Transverse colon (tissue), 4 donors: ENCODE measurements at regions not wholly inside any gene's neighbourhood (a gene's known extent, or its start where the extent isn't known, plus 50 kb on each side); places are given as distances from the start of the nearest gene placed in this dataset.

Source experiments
- DNase-seq: peaks from one replicate; pipeline ENCODE4 v3.0.0-alpha.2; 2019
- H3K27ac ChIP-seq, 4 donors: fragments of 200-600 bp; sonication (generic); 2 replicates each; pipeline ENCODE4 v1.5.1; 2016 to 2018; ENCODE audit warnings: inconsistent platforms in 4 of 4
- H3K27me3 ChIP-seq: fragments of 200-600 bp; sonication (generic); 2 replicates; pipeline ENCODE4 v1.5.1; 2017; ENCODE audit warnings: inconsistent platforms
- H3K36me3 ChIP-seq, 4 donors: fragments of 200-600 bp; sonication (generic); 2 replicates each; pipeline ENCODE4 v1.5.1; 2017 to 2019; ENCODE audit warnings: inconsistent platforms in 4 of 4
- H3K4me1 ChIP-seq, 4 donors: fragments of 200-600 bp; sonication (generic); 2 replicates each; pipeline ENCODE4 v1.5.1; 2017 to 2020; ENCODE audit warnings: inconsistent platforms in 4 of 4
- H3K4me3 ChIP-seq, 4 donors: fragments of 200-600 bp; sonication (generic); 1 replicate in 1 of 4; 2 replicates in 3 of 4; pipeline versions ENCODE4 v1.5.1 to v1.6.1; 2017 to 2019; ENCODE audit warnings: inconsistent platforms in 4 of 4
- H3K9me3 ChIP-seq, 2 donors: fragments of 200-600 bp; sonication (generic); 2 replicates each; pipeline ENCODE4 v1.5.1; 2017 to 2019; ENCODE audit warnings: inconsistent platforms in 2 of 2
- EP300 ChIP-seq: sonication (generic); formaldehyde crosslinking; IDR thresholded peaks from one replicate; pipeline ENCODE4 v1.6.1; 2017; ENCODE audit warnings: antibody characterized with exemption, low read depth
- POLR2A ChIP-seq: fragments of 450-650 bp; IDR thresholded peaks from one replicate; pipeline ENCODE4 v1.6.1; 2016; ENCODE audit warnings: antibody characterized with exemption, mild to moderate bottlenecking, moderate library complexity
- POLR2AphosphoS5 ChIP-seq, 3 donors: sonication (generic); formaldehyde crosslinking; IDR thresholded peaks; one replicate each; pipeline ENCODE4 v1.6.1; 2016; ENCODE audit warnings: antibody characterized with exemption in 3 of 3
- WGBS, 2 donors: methylation state at CpG; one replicate each; pipeline ENCODE4 v1.1.5; 2018; ENCODE audit warnings: low coverage in 1 of 2; 5-methylcytosine and 5-hydroxymethylcytosine counted together
- in situ Hi-C, 4 donors: fragments of 200-750 bp; cut with MboI; loops; one replicate each; pipeline versions ENCODE4 v1.15.0 to v1.15.1; 2017; ENCODE audit warnings: low sequenced_read_pairs in 3 of 4, low pct_ligation_motif_present in 1 of 4, low pct_unique_long_range_greater_than_20kb in 1 of 4
- intact Hi-C: fragments of 100-400 bp; cut with DNase I; formaldehyde crosslinking; loops from one replicate; pipeline ENCODE4 v1.15.1; 2023; ENCODE audit warnings: low total_unique reads
- TF ChIP-seq, protein P1 (sequence below), 5 experiments: fragments of 200-600 bp in 3 of 5; fragments of 450-650 bp in 2 of 5; sonication (generic) in 3 of 5; IDR thresholded peaks; 1 replicate in 2 of 5; 2 replicates in 3 of 5; pipeline ENCODE4 v1.5.1; 2016 to 2017; ENCODE audit warnings: antibody characterized with exemption in 5 of 5, inconsistent platforms in 3 of 5, mild to moderate bottlenecking in 2 of 5, moderate library complexity in 1 of 5

DNA sequence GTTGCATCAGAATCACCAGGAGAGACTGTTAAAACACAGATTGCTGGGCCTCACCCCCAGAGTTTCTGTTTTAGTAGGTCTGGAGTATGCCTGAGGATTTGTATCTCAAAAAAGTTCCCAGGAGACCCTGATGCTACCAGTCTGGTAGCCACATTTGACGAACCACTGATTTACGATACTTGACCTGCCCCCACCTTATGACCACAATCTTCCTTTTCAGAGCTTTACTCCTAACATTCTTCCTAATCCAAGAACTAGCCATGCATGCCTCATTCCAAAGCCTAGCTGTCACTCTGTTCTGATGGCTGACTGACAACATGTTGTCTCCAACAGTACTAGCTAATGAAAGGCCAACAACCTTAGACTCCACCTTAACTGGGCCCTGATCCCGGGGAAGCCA, 191.4 kb downstream of the MBD2 start:
- Histone ChIP-seq H3K27ac (no peak overlapping the region), H3K36me3 (no peaks in the 10 kb centered on the region), H3K27me3 (no peaks in the 10 kb centered on the region), H3K4me3 (no peak overlapping the region), H3K9me3 (no peaks in the 10 kb centered on the region), H3K4me1 (no peaks in the 10 kb centered on the region)
- intact Hi-C loops (no loop called here), in situ Hi-C loops (no loop called here)
- 76 to 86% methylated on average over 2 to 3 of the region's 3 CpGs for WGBS, 2 donors
- no peak for DNase-seq
- no peak for TF ChIP-seq EP300
- TF ChIP-seq POLR2A = no peak
- TF ChIP-seq, protein P1, sequence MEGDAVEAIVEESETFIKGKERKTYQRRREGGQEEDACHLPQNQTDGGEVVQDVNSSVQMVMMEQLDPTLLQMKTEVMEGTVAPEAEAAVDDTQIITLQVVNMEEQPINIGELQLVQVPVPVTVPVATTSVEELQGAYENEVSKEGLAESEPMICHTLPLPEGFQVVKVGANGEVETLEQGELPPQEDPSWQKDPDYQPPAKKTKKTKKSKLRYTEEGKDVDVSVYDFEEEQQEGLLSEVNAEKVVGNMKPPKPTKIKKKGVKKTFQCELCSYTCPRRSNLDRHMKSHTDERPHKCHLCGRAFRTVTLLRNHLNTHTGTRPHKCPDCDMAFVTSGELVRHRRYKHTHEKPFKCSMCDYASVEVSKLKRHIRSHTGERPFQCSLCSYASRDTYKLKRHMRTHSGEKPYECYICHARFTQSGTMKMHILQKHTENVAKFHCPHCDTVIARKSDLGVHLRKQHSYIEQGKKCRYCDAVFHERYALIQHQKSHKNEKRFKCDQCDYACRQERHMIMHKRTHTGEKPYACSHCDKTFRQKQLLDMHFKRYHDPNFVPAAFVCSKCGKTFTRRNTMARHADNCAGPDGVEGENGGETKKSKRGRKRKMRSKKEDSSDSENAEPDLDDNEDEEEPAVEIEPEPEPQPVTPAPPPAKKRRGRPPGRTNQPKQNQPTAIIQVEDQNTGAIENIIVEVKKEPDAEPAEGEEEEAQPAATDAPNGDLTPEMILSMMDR (IDR thresholded peaks at IDR 0.05) = no peak
- TF ChIP-seq POLR2AphosphoS5 (IDR thresholded peaks at IDR 0.05) = no peak

DNA sequence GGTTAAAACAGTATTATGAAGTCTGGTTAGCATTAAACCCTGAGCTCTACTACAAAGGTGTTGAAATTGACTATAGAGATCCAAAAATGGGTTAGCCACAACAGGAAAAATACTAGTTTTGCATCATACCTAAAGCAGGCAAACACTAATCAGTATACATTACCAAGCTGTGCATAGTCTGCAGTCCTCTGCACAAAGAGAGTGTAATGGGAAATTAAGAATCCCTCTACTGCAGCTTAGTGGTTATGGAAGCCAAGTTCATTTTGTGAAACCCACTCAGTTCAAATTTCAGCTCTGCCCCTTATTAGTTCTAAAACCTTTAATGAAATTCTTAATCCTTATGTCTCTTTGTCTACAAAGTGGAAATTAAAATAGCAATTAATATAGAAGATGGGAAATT, 192.1 kb downstream of the MBD2 start:
- no peaks in the 10 kb centered on the region for H3K9me3 ChIP-seq
- no peak overlapping the region for H3K4me3 ChIP-seq
- no peak for DNase-seq
- in situ Hi-C loops (no loop called here), intact Hi-C loops (loop anchor here (1.0 kb wide), 1 partner anchor 9 kb away; no protein-coding TSS in a partner anchor)
- TF ChIP-seq POLR2A (no peak), POLR2AphosphoS5 (IDR thresholded peaks at IDR 0.05) (no peak), EP300 (no peak)
- TF ChIP-seq, protein P1 (IDR thresholded peaks at IDR 0.05) = no peak
- no peaks in the 10 kb centered on the region for H3K27me3 ChIP-seq
- no peaks in the 10 kb centered on the region for H3K4me1 ChIP-seq
- no peaks in the 10 kb centered on the region for H3K36me3 ChIP-seq
- H3K27ac ChIP-seq = no peak overlapping the region

DNA sequence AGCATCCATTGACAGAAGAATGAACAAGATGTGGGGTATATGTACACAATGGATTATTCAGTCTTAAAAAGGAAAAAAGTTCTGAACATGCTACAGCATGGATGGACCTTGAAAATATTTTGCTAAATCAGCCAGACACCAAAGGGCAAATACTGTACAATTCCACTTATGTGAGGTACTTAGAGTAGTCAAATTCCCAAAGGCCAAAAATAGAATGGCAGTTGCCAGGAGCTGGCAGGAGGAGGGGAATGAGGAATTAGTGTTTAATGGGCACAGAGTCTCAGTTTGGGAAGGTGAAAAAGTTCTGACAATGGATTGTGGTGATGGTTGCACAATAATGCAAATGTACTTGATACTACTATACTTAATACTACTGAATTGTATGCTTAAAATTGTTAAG, 193.2 kb downstream of the MBD2 start:
- in situ Hi-C loops (no loop called here), intact Hi-C loops (no loop called here)
- no peak overlapping the region for H3K4me3 ChIP-seq
- H3K27me3 ChIP-seq = no peaks in the 10 kb centered on the region
- H3K9me3 ChIP-seq = no peaks in the 10 kb centered on the region
- H3K4me1 ChIP-seq = no peaks in the 10 kb centered on the region
- no peak overlapping the region for H3K27ac ChIP-seq
- TF ChIP-seq POLR2A (no peak), EP300 (no peak), POLR2AphosphoS5 (IDR thresholded peaks at IDR 0.05) (no peak)
- TF ChIP-seq, protein P1 (IDR thresholded peaks at IDR 0.05) = no peak
- no peak for DNase-seq
- H3K36me3 ChIP-seq = no peaks in the 10 kb centered on the region

DNA sequence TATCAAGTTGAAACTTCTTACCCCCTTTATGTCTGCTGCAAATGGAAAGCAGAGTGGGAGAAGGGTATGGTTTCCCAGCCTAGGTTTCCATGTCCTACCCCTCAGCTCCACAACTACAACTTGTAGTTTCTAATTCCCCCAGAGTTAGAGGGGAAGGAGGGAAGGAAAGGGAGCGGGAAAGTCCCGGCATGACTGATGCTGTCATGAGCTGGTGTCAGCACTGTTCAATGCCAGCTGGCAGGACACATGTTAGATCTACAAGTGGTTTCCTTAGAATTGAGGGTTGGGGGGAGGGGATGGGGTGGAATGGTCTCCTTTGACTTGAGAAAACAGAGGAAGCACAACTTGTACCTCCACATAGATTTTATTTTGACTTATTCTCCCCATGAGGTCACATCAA, 194.0 kb downstream of the MBD2 start:
- no peaks in the 10 kb centered on the region for H3K9me3 ChIP-seq
- TF ChIP-seq EP300 = no peak
- TF ChIP-seq, protein P1 (IDR thresholded peaks at IDR 0.05) = no peak
- WGBS, 2 donors = 94% methylated on average over 2 of the region's 2 CpGs; no CpG with 5 or more reads in 1 of the 2 donors
- no peaks in the 10 kb centered on the region for H3K36me3 ChIP-seq
- no peaks in the 10 kb centered on the region for H3K4me1 ChIP-seq
- in situ Hi-C loops (no loop called here), intact Hi-C loops (no loop called here)
- DNase-seq = no peak
- no peak overlapping the region for H3K27ac ChIP-seq
- no peak overlapping the region for H3K4me3 ChIP-seq
- H3K27me3 ChIP-seq = no peaks in the 10 kb centered on the region
